Neutrophil (primary cell): ENCODE measurements at regions not wholly inside any gene's neighbourhood (a gene's known extent, or its start where the extent isn't known, plus 50 kb on each side); places are given as distances from the start of the nearest gene placed in this dataset.
"Not testable (repeated sequence)": the region's sequence is repeated elsewhere in the genome, so short reads cannot be mapped to it uniquely, and the experiment has no call there.

Source experiments
- H3K27ac ChIP-seq: fragments of 200-600 bp; sonication (generic); 2 replicates; pipeline ENCODE4 v1.5.1; 2016; ENCODE audit warnings: mild to moderate bottlenecking, moderate library complexity
- H3K27me3 ChIP-seq: fragments of 200-600 bp; sonication (generic); 2 replicates; pipeline ENCODE4 v1.6.0; 2016; ENCODE audit warnings: mild to moderate bottlenecking
- H3K36me3 ChIP-seq: fragments of 200-600 bp; sonication (generic); 2 replicates; pipeline ENCODE4 v1.5.1; 2017
- H3K4me1 ChIP-seq, 2 experiments: fragments of 200-600 bp in 1 of 2; sonication (generic) in 1 of 2; 1 replicate in 1 of 2; 2 replicates in 1 of 2; pipeline versions ENCODE4 v1.5.1 to v1.6.1; 2013 to 2016; ENCODE audit warnings: low read depth in 1 of 2, low read length in 1 of 2, mild to moderate bottlenecking in 1 of 2, moderate library complexity in 1 of 2; ENCODE audit not compliant: control insufficient read depth in 1 of 2, insufficient read depth in 1 of 2
- H3K4me3 ChIP-seq, 2 experiments: fragments of 200-600 bp in 1 of 2; sonication (generic) in 1 of 2; 1 replicate in 1 of 2; 2 replicates in 1 of 2; pipeline ENCODE4 v1.5.1; 2013 to 2016; ENCODE audit warnings: low read depth in 1 of 2, low read length in 1 of 2, mild to moderate bottlenecking in 1 of 2, moderate library complexity in 1 of 2
- H3K9me3 ChIP-seq: fragments of 200-600 bp; sonication (generic); 2 replicates; pipeline ENCODE4 v1.5.1; 2016
- TF ChIP-seq, protein P1 (sequence below): fragments of 200-600 bp; sonication (generic); IDR thresholded peaks from 2 replicates; pipeline ENCODE4 v1.5.1; 2016; ENCODE audit warnings: antibody characterized with exemption

DNA sequence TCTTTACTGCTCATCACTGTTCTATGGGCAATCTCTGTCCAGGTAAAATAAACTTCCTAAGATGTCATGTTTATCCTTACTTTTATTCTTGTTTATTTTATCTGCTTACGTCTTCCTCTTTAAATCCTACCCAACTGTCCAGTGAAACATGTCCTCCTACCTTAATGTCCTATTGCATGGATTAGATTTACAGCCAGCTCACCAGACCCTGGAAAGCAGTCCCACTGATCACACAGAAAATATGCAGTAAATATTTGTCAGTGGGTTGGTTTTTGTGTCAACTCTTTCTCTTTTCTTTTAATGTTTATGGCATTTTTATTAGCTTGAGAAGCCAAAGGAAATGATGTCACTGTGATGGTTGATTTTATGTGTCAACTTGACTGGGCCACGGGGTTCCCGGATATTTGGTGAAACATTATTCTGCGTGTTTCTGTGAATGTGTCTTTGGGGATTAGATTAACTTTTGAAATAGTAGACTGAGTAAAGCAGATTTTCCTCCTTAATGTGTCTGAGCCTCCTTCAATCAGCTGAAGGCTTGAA, 258.3 kb downstream of the SRGAP2C start:
- Histone ChIP-seq H3K27me3 (no peaks in the 10 kb centered on the region), H3K4me3 (no peak overlapping the region), H3K4me1 (no peaks in the 10 kb centered on the region), H3K9me3 (no peaks in the 10 kb centered on the region), H3K36me3 (no peaks in the 10 kb centered on the region), H3K27ac (no peak overlapping the region)
- TF ChIP-seq, protein P1, sequence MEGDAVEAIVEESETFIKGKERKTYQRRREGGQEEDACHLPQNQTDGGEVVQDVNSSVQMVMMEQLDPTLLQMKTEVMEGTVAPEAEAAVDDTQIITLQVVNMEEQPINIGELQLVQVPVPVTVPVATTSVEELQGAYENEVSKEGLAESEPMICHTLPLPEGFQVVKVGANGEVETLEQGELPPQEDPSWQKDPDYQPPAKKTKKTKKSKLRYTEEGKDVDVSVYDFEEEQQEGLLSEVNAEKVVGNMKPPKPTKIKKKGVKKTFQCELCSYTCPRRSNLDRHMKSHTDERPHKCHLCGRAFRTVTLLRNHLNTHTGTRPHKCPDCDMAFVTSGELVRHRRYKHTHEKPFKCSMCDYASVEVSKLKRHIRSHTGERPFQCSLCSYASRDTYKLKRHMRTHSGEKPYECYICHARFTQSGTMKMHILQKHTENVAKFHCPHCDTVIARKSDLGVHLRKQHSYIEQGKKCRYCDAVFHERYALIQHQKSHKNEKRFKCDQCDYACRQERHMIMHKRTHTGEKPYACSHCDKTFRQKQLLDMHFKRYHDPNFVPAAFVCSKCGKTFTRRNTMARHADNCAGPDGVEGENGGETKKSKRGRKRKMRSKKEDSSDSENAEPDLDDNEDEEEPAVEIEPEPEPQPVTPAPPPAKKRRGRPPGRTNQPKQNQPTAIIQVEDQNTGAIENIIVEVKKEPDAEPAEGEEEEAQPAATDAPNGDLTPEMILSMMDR: no peak

DNA sequence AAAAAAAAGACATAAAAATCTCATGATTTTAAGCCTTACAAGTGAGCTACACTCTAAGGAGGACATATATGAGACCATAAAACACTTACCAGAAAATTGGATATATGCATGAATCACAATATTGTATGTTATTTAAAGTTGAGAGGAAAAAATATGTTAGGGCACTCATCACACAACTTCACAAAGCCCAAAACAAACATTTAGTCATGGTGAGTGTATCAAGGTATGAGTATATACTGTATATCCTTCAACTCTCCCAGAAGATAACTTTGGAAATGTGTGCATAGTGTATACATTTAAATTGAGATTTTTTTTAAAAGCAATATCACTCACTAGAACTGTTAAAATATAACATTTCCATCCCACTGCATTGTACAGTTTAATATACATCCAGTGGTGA, 259.3 kb downstream of the SRGAP2C start:
- H3K36me3 ChIP-seq: no peaks in the 10 kb centered on the region
- no peak overlapping the region for H3K27ac ChIP-seq
- TF ChIP-seq, protein P1: no peak
- no peak overlapping the region for H3K4me3 ChIP-seq
- no peaks in the 10 kb centered on the region for H3K27me3 ChIP-seq
- no peaks in the 10 kb centered on the region for H3K9me3 ChIP-seq
- no peaks in the 10 kb centered on the region for H3K4me1 ChIP-seq

DNA sequence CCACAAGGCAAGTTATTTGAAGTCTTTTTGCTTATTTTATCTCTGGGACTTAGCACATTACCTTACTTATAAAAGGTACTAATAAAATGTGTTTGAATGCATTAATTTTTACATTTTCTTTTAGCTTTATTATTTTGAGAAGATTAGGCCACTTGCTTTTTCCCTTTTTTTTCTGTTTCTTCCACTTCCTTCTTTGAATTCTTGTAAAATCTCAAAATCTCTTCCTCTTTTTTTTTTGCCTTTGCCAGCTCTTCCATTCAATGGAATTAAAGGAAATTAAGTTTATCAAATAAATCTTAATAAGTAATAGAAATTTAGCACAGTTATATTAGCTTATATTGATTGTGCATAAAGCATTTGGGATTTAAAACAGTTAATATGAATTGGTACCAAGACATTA, 260.9 kb downstream of the SRGAP2C start:
- Histone ChIP-seq H3K36me3 (no peaks in the 10 kb centered on the region), H3K27ac (no peak overlapping the region), H3K4me3 (no peak overlapping the region), H3K9me3 (no peaks in the 10 kb centered on the region), H3K4me1 (no peaks in the 10 kb centered on the region), H3K27me3 (no peaks in the 10 kb centered on the region)
- TF ChIP-seq, protein P1: no peak

DNA sequence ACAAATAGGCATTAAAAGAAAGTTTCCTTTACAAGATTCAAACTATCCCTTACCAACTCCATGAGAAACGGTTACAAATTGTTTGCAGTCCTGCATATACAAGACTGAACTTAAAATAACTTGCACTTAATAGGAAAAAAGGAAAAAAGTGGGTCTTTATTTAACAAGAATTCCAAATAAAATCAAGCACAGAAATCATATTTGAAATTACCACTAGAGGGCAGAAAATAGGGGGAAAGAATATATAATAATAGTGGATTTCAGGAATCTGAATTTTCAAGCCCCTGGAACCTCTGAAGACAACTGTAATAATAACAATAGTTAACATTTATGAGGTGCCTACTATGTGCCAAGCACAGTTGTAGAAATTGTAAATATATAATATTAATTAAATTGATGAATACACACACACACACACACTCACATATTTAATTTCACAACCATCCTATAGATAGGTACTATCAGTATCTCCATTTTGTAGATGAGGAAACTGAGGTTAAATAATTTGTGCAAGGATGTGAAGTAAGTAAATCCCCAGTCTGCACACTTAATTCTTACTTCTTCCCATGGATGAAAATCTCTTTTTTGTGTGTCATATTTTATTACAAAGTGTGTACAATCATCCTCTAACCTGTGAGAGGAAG, 262.6 kb downstream of the SRGAP2C start:
- H3K36me3 ChIP-seq, H3K4me3 ChIP-seq, H3K27ac ChIP-seq, H3K9me3 ChIP-seq, H3K27me3 ChIP-seq, H3K4me1 ChIP-seq: not testable (repeated sequence)

DNA sequence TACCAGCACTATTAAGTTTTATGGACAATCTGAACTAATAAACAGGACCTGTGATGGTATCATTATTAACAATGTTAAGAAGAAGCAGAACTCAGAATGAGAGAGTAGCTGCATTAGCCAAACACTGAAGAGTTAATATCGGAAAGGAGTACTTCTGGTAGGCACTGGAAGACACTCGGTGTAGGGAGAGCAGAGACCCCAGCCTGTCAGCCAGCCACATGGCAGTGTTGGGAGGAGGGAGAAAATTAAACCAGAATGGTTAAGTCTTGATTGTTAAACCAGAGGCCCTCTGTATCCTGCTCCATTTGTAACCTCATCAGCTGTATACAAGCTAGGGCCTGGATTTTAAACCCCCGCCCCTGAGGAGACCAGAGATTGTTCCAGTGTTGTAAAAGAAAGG, 263.3 kb downstream of the SRGAP2C start:
- not testable (repeated sequence) for H3K4me1 ChIP-seq, H3K27me3 ChIP-seq, H3K36me3 ChIP-seq, H3K27ac ChIP-seq, H3K9me3 ChIP-seq, H3K4me3 ChIP-seq

DNA sequence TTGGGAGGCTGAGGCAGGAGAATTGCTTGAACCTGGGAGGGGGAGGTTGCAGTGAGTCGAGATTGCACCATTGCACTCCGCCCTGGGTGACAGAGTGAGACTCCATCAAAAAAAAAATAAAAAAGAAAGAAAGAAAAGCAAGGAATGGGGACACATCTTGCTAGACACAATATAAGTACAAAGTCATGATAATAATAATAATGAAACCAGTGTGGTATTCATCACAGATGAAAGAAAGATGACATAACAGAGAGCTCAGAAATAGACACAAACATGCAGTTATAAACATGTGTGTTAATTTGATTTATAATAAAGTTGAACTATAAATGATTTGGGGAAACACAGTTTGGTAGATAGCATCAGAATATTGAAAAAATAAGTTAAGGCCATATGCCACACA, 264.1 kb downstream of the SRGAP2C start:
- no peaks in the 10 kb centered on the region for H3K27me3 ChIP-seq
- H3K36me3 ChIP-seq: no peaks in the 10 kb centered on the region
- H3K4me3 ChIP-seq: no peak overlapping the region
- no peaks in the 10 kb centered on the region for H3K4me1 ChIP-seq
- TF ChIP-seq, protein P1: no peak
- no peaks in the 10 kb centered on the region for H3K9me3 ChIP-seq
- no peak overlapping the region for H3K27ac ChIP-seq

DNA sequence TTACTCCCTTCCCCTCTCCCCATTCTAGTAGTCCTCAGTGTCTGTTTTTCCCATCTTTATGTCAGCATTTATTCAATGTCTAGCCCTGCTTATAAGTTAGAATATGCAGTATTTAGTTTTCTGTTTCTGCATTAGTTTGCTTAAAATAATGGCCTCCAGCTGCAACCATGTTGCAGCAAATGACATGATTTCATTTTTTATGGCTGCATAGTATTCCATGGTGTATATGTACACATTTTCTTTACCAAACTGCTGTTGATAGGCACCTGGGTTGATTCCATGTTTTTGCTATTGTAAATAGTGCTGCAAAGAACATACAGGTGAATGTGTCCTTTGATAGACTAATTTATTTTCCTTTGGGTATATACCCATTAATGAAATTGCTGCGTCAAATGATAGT, 267.7 kb downstream of the SRGAP2C start:
- no peak overlapping the region for H3K4me3 ChIP-seq
- TF ChIP-seq, protein P1: no peak
- no peaks in the 10 kb centered on the region for H3K4me1 ChIP-seq
- no peaks in the 10 kb centered on the region for H3K9me3 ChIP-seq
- H3K27ac ChIP-seq: no peak overlapping the region
- H3K27me3 ChIP-seq: no peaks in the 10 kb centered on the region
- H3K36me3 ChIP-seq: no peaks in the 10 kb centered on the region
